IPS DF 19.7 (cell line): ENCODE measurements at regions not wholly inside any gene's neighbourhood (a gene's known extent, or its start where the extent isn't known, plus 50 kb on each side); places are given as distances from the start of the nearest gene placed in this dataset.

ENCODE experiments used
- DNase-seq: peaks from one replicate; pipeline ENCODE4 v3.0.0-alpha.2; 2013; ENCODE audit warnings: low read depth, low spot score

GRCh38 chr2:120881981-120882788 is 146.5 kb downstream of the GLI2 start:
- DNase-seq: no peak

GRCh38 chr2:120883607-120884440 is 148.2 kb downstream of the GLI2 start:
- no peak for DNase-seq

- DNase-seq: no peak
Measured at GRCh38 chr2:120884472-120885290, 149.0 kb downstream of the GLI2 start.

GRCh38 chr2:120885321-120885720 is 149.7 kb downstream of the GLI2 start:
- DNase-seq: no peak

- DNase-seq: no peak
Measured at GRCh38 chr2:120885749-120886148, 150.1 kb downstream of the GLI2 start.

GRCh38 chr2:120886534-120887319 is 151.1 kb downstream of the GLI2 start:
- no peak for DNase-seq

- no peak for DNase-seq
Measured at GRCh38 chr2:120887320-120887697, 151.6 kb downstream of the GLI2 start.

GRCh38 chr2:120887741-120888231 is 152.1 kb downstream of the GLI2 start:
- no peak for DNase-seq

GRCh38 chr2:120888851-120889250 is 153.2 kb downstream of the GLI2 start:
- DNase-seq: no peak

GRCh38 chr2:120889936-120890335 is 154.3 kb downstream of the GLI2 start:
- no peak for DNase-seq

GRCh38 chr2:120890566-120891360 is 155.1 kb downstream of the GLI2 start:
- DNase-seq: no peak

GRCh38 chr2:120892271-120892966 is 156.8 kb downstream of the GLI2 start:
- no peak for DNase-seq

- DNase-seq: no peak
Measured at GRCh38 chr2:120892967-120893667, 157.4 kb downstream of the GLI2 start.

GRCh38 chr2:120893811-120894584 is 158.3 kb downstream of the GLI2 start:
- DNase-seq: peak; percentile 56

GRCh38 chr2:120894966-120895365 is 159.3 kb downstream of the GLI2 start:
- DNase-seq: no peak

- no peak for DNase-seq
Measured at GRCh38 chr2:120896126-120896525, 160.5 kb downstream of the GLI2 start.

- DNase-seq: no peak
Measured at GRCh38 chr2:120896901-120897300, 161.2 kb downstream of the GLI2 start.

- no peak for DNase-seq
Measured at GRCh38 chr2:120897399-120897798, 161.7 kb downstream of the GLI2 start.
